Activated CD8-positive, alpha-beta T cell treated with anti-CD3 and anti-CD28 coated beads for 36 hours (primary cell): ENCODE measurements at regions not wholly inside any gene's neighbourhood (a gene's known extent, or its start where the extent isn't known, plus 50 kb on each side); places are given as distances from the start of the nearest gene placed in this dataset.

Experiments
- ATAC-seq: fragments of 200-7000 bp; cut with Tn5 transposase; one replicate; pipeline ENCODE4 v1.10.0; 2021; ENCODE audit warnings: mild to moderate bottlenecking, moderate library complexity
- CTCF ChIA-PET: fragments of 350-600 bp; sonication (Branson Sonifier 250); formaldehyde crosslinking; loops from one replicate; lab custom pipeline; 2021; ENCODE audit warnings: antibody characterized with exemption; lab: Charles Lee
- POLR2A ChIA-PET: fragments of 350-600 bp; sonication (Branson Sonifier 250); formaldehyde crosslinking; loops from one replicate; lab custom pipeline; 2021; ENCODE audit warnings: antibody characterized with exemption; lab: Charles Lee
- DNase-seq: peaks from one replicate; pipeline ENCODE4 v3.0.0-alpha.2; 2020
- H3K27ac Mint-ChIP-seq: one replicate; pipeline ENCODE4 v1.8.0; 2021; ENCODE audit warnings: mild to moderate bottlenecking, mixed read lengths
- H3K27me3 Mint-ChIP-seq: one replicate; pipeline ENCODE4 v1.8.0; 2021; ENCODE audit warnings: mixed read lengths
- H3K36me3 Mint-ChIP-seq: one replicate; pipeline ENCODE4 v1.8.0; 2021; ENCODE audit warnings: low read depth, mixed read lengths
- H3K4me1 Mint-ChIP-seq: one replicate; pipeline ENCODE4 v1.8.0; 2021; ENCODE audit warnings: low read depth, mixed read lengths
- H3K4me3 Mint-ChIP-seq: one replicate; pipeline ENCODE4 v1.8.0; 2021; ENCODE audit warnings: mild to moderate bottlenecking, moderate library complexity, mixed read lengths
- H3K9me3 Mint-ChIP-seq: one replicate; pipeline ENCODE4 v1.8.0; 2021; ENCODE audit warnings: mixed read lengths
- intact Hi-C: fragments of 100-400 bp; cut with micrococcal nuclease; formaldehyde crosslinking; loops from one replicate; pipeline ENCODE4 v1.10.0; 2022
- TF ChIP-seq, protein P1 (sequence below): fragments of 200-600 bp; IDR thresholded peaks from one replicate; pipeline ENCODE4 v1.8.0; 2022; ENCODE audit warnings: antibody characterized with exemption, mild to moderate bottlenecking

DNA sequence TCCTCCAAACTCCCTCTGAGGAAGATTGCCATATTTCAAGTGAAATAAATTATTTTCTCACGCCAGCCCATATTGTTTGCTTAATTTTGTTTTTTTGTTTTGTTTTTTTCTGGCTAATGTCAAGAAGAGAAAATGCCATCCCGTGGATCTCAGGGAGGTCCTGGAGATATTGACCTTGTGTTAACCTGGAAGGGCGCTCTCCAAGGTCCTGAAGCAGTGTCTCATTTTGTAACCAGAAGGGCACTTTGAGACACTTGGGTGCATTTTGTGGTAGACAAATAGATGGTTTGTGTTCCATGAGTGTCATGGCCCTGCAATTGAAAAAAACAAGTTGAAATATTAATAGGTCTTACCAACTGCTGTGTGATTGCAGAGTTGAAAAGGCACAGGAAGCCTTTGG, 268.9 kb downstream of the SUDS3 start:
- Mint-ChIP-seq H3K4me1 (no peaks in the 10 kb centered on the region), H3K27ac (no peak overlapping the region), H3K27me3 (no peaks in the 10 kb centered on the region), H3K36me3 (no peaks in the 10 kb centered on the region), H3K4me3 (no peak overlapping the region), H3K9me3 (peaks cover 3% of the 10 kb centered on the region)
- TF ChIP-seq, protein P1, sequence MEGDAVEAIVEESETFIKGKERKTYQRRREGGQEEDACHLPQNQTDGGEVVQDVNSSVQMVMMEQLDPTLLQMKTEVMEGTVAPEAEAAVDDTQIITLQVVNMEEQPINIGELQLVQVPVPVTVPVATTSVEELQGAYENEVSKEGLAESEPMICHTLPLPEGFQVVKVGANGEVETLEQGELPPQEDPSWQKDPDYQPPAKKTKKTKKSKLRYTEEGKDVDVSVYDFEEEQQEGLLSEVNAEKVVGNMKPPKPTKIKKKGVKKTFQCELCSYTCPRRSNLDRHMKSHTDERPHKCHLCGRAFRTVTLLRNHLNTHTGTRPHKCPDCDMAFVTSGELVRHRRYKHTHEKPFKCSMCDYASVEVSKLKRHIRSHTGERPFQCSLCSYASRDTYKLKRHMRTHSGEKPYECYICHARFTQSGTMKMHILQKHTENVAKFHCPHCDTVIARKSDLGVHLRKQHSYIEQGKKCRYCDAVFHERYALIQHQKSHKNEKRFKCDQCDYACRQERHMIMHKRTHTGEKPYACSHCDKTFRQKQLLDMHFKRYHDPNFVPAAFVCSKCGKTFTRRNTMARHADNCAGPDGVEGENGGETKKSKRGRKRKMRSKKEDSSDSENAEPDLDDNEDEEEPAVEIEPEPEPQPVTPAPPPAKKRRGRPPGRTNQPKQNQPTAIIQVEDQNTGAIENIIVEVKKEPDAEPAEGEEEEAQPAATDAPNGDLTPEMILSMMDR, result no peak
- DNase-seq (peak; percentile 24), ATAC-seq (no peak)
- CTCF ChIA-PET, result no interaction called here
- POLR2A ChIA-PET, result interaction anchor here (0.6 kb wide), 1 partner anchor 18 kb away, joined by 3 read pairs; no protein-coding TSS in a partner anchor
- intact Hi-C loops, result no loop called here

DNA sequence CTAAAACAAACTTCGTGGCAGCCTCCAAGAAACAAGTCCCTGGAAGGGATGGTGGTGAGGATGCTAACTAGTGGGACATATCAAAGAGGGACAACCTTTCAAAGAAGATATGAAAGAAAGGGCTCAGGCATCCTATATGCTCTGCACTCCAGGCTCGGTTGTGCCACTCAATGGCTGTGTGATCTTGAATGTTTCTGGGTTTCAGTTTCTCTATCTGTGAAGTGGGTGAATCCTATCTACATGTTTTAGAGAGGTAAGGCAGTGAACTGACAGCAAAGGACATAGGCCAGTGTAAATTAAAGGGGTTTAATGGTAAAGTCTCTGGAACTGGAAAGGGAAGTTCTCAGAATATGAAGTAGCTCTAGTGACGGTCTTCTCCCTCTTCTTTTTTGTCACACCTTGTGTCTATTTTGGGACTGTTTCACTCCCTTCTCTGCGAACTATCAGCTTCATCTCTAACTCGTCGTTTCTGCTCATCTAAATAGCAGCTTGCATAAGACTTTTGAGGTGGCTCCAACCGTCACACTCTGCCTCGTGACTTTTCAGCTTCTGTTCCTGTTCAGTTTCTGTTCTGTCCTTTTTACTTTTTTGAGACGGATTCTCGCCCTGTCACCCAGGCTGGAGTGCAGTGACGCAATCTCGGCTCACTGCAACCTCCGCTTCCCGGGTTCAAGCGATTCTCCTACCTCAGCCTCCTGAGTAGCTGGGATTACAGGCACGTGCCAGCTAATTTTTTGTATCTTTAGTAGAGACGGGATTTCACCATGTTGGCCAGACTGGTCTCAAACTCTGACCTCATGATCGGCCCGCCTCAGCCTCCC, 273.6 kb downstream of the SUDS3 start:
- CTCF ChIA-PET, result no interaction called here
- H3K4me3 Mint-ChIP-seq, result no peak overlapping the region
- peaks cover 4% of the 10 kb centered on the region for H3K9me3 Mint-ChIP-seq
- DNase-seq, result no peak
- intact Hi-C loops, result no loop called here
- ATAC-seq, result no peak
- TF ChIP-seq, protein P1, result no peak
- H3K27ac Mint-ChIP-seq, result no peak overlapping the region
- no peaks in the 10 kb centered on the region for H3K27me3 Mint-ChIP-seq
- no peaks in the 10 kb centered on the region for H3K4me1 Mint-ChIP-seq
- POLR2A ChIA-PET, result no interaction called here
- H3K36me3 Mint-ChIP-seq, result no peaks in the 10 kb centered on the region

DNA sequence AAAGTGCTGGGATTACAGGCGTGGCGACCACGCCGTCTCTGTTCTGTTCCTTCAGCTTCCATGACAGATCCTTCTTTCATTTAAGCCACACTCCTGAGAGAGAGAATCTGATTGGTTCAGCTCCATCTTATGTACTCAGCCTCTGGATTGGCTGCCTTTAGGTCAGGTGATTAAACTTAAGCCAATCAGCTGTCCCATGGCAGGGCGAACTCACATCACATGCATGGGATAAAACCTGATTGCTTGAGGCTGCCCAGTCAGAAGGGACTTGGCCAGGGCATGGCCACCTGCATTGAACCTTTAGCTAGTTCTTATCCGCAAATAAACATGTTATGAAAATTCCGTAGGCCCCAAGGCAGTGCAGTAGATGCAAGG, 274.2 kb downstream of the SUDS3 start:
- Mint-ChIP-seq H3K9me3 (peaks cover 4% of the 10 kb centered on the region), H3K4me3 (no peak overlapping the region), H3K27me3 (no peaks in the 10 kb centered on the region), H3K27ac (no peak overlapping the region), H3K4me1 (no peaks in the 10 kb centered on the region), H3K36me3 (no peaks in the 10 kb centered on the region)
- DNase-seq (no peak), ATAC-seq (no peak)
- ChIA-PET CTCF (no interaction called here), POLR2A (no interaction called here)
- TF ChIP-seq, protein P1, result no peak
- intact Hi-C loops, result no loop called here

DNA sequence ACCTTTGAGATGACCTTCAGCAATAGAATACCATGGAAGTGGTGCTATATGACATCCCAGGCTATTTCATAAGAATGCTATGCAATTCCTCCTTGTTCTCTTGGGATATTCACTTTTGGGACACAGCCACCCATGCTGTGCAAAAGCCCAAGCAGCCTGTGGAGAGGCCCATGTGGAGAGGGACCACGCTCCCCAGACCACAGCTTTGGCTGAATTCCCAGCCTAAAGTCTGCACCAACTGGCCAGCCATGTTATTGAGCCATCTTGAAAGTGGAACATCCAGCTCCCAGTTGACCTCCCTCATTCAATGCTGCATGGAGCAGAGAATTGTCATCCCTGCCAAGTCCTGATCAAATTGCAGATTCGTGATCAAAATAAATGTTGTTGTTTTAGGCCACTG, 275.1 kb downstream of the SUDS3 start:
- H3K4me3 Mint-ChIP-seq, result no peak overlapping the region
- intact Hi-C loops, result no loop called here
- POLR2A ChIA-PET, result no interaction called here
- ATAC-seq (no peak), DNase-seq (no peak)
- TF ChIP-seq, protein P1, result no peak
- no peak overlapping the region for H3K27ac Mint-ChIP-seq
- peaks cover 1% of the 10 kb centered on the region for H3K9me3 Mint-ChIP-seq
- no peaks in the 10 kb centered on the region for H3K4me1 Mint-ChIP-seq
- no peaks in the 10 kb centered on the region for H3K27me3 Mint-ChIP-seq
- no peaks in the 10 kb centered on the region for H3K36me3 Mint-ChIP-seq
- CTCF ChIA-PET, result no interaction called here

DNA sequence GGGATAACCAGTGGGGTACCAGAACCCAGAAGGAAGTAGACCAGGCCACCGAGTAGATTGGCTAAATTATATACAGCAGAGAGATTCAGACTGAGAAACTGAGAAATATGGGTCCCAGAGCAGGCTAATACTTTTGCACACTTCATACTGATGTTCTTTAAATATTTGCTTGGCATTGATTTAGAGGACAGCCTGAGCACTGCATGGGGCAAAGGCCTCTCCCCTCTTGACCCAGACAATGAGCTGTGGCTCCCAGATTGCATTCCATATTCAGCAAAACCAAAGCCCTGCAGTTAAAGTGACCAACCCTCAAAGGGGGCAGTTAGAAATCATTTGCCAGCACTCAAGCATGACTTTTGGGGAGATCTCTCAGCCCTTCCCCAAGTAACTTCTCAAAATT, 279.2 kb downstream of the SUDS3 start:
- CTCF ChIA-PET, result no interaction called here
- ATAC-seq, result no peak

More for the DNA sequence above, 279.2 kb downstream of the SUDS3 start:
- Mint-ChIP-seq H3K27me3 (no peaks in the 10 kb centered on the region), H3K4me1 (no peaks in the 10 kb centered on the region), H3K4me3 (no peak overlapping the region), H3K27ac (no peak overlapping the region), H3K36me3 (no peaks in the 10 kb centered on the region), H3K9me3 (peaks cover 1% of the 10 kb centered on the region)
- POLR2A ChIA-PET, result no interaction called here
- no peak for DNase-seq
- intact Hi-C loops, result no loop called here
- TF ChIP-seq, protein P1, result no peak
